Ovary (tissue), 3 donors: ENCODE measurements at regions not wholly inside any gene's neighbourhood (a gene's known extent, or its start where the extent isn't known, plus 50 kb on each side); places are given as distances from the start of the nearest gene placed in this dataset.

Source experiments
- CTCF ChIP-seq, 3 donors: fragments of 450-650 bp in 2 of 3; fragments of 200-600 bp in 1 of 3; IDR thresholded peaks; one replicate each; pipeline versions ENCODE4 v1.5.1 to v1.8.0; 2016 to 2022; ENCODE audit warnings: antibody characterized with exemption in 3 of 3, mild to moderate bottlenecking in 1 of 3
- EP300 ChIP-seq: sonication (generic); formaldehyde crosslinking; IDR thresholded peaks from one replicate; pipeline ENCODE4 v1.6.1; 2017; ENCODE audit warnings: antibody characterized with exemption
- POLR2A ChIP-seq: fragments of 450-650 bp; IDR thresholded peaks from one replicate; pipeline ENCODE4 v1.6.1; 2017; ENCODE audit warnings: antibody characterized with exemption, mild to moderate bottlenecking, moderate library complexity
- donor health status: DM: no; HTN: no; CAD: no.

- TF ChIP-seq CTCF (IDR thresholded peaks at IDR 0.05) (no peak), POLR2A (no peak), EP300 (no peak)
These were observed 463.9 kb downstream of the PRR16 start for GRCh38 chr5:120927950-120928530.
